ENCODE measurements at regions not wholly inside any gene's neighbourhood (a gene's known extent, or its start where the extent isn't known, plus 50 kb on each side); places are given as distances from the start of the nearest gene placed in this dataset.

DNA sequence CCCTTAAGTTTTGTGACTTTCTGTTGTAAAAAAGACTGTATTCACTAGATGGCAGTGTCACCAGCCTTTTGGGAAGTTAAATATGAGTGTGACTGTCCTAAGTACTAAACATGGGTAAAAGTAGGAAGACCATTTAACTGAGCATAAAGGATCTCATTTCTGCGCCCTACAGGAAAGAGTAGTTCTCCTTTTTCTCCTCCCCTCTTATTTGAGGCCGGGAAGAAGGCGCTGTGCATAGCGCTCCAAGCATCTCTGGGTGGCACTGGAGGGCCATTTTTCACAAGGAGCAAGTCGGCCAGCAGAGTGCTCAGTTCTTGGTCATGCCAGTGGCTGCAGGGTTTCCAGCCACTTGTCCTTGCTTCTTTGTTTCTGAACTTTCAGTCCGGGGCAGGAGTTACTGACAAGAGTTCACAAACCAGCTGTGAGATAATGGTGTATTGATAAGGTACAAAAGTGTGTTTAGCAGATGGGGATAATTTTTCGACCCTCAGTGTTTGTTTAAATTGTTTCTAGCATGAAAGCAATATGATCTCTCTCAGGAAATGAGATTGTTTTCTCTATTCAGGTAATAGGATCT, 227.6 kb upstream of the DMRT1 start (continued):
- TF ChIP-seq, protein P1, sequence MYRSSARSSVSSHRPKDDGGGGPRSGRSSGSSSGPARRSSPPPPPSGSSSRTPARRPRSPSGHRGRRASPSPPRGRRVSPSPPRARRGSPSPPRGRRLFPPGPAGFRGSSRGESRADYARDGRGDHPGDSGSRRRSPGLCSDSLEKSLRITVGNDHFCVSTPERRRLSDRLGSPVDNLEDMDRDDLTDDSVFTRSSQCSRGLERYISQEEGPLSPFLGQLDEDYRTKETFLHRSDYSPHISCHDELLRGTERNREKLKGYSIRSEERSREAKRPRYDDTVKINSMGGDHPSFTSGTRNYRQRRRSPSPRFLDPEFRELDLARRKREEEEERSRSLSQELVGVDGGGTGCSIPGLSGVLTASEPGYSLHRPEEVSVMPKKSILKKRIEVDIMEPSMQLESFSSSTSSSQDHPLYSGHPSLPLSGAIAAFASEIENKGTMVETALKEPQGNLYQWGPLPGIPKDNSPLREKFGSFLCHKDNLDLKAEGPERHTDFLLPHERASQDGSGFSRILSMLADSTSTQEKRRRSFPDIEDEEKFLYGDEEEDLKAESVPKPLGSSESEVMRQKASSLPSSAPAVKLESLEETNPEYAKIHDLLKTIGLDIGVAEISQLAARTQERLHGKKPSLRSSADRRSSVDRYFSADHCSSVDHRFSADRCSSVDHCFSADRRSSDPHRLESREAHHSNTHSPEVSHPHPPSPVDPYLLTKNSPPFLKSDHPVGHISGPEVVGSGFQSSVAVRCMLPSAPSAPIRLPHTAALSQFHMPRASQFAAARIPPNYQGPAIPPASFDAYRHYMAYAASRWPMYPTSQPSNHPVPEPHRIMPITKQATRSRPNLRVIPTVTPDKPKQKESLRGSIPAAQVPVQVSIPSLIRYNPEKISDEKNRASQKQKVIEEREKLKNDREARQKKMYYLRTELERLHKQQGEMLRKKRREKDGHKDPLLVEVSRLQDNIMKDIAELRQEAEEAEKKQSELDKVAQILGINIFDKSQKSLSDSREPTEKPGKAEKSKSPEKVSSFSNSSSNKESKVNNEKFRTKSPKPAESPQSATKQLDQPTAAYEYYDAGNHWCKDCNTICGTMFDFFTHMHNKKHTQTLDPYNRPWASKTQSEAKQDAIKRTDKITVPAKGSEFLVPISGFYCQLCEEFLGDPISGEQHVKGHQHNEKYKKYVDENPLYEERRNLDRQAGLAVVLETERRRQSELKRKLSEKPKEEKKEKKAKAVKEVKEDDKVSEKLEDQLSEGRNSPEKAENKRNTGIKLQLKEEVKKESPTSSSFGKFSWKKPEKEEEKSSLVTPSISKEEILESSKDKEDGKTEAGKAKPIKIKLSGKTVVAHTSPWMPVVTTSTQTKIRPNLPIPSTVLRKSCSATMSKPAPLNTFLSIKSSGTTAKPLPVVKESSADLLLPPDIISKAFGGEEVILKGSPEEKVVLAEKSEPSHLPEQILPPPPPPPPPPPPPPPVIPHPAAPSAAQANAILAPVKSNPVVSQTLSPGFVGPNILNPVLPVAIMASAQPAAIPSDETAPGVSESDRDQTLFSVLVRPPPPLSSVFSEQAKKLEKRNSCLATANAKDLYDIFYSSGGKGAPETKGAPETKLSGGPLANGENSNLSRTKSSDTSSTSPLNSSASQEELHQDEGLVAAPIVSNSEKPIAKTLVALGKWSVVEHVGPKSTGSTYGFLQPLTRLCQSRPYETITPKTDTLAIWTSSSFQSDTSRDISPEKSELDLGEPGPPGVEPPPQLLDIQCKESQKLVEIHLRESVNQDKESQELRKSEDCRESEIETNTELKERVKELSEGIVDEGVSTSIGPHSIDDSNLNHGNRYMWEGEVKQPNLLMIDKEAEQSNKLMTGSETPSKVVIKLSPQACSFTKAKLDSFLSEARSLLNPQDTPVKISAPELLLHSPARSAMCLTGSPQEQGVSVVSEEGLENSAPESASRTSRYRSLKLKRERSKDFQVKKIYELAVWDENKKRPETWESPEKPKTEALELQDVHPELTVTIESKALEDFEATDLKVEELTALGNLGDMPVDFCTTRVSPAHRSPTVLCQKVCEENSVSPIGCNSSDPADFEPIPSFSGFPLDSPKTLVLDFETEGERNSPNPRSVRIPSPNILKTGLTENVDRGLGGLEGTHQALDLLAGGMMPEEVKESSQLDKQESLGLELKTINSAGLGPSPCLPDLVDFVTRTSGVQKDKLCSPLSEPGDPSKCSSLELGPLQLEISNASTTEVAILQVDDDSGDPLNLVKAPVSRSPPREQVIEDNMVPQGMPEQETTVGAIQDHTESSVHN (CRISPR knock-in tag; IDR thresholded peaks at IDR 0.05) = no peak
- TF ChIP-seq RARG (CRISPR knock-in tag; IDR thresholded peaks at IDR 0.05; ENCODE audit: low read depth) (no peak), TSC22D2 (CRISPR knock-in tag; IDR thresholded peaks at IDR 0.05; ENCODE audit: borderline replicate concordance) (0 out of 2 replicates have a peak, but pooled peaks have one; percentile 53), ATF6 (CRISPR knock-in tag; conservative IDR thresholded peaks at IDR 0.05) (peak; percentile 90), GATAD2A (CRISPR knock-in tag; IDR thresholded peaks at IDR 0.05) (peak; percentile 82), ZNF644 (CRISPR knock-in tag; IDR thresholded peaks at IDR 0.05; ENCODE audit: low read depth) (peak; percentile 55; the same call in 1 of the 2 replicates), ZNF570 (CRISPR knock-in tag; IDR thresholded peaks at IDR 0.05; ENCODE audit: borderline replicate concordance) (no peak), DBP (CRISPR knock-in tag; IDR thresholded peaks at IDR 0.05; ENCODE audit: not compliant biosample characterization) (peak; percentile 57), FOXP4 (CRISPR knock-in tag; IDR thresholded peaks at IDR 0.05) (peak; percentile 65; the same call in 1 of the 2 replicates), HMG20A (CRISPR knock-in tag; IDR thresholded peaks at IDR 0.05; ENCODE audit: borderline replicate concordance) (peak; percentile 58; the same call in 1 of the 2 replicates), ZMYM3 (CRISPR knock-in tag; IDR thresholded peaks at IDR 0.05) (no peak), ZNF704 (CRISPR knock-in tag; IDR thresholded peaks at IDR 0.05; ENCODE audit: borderline replicate concordance) (0 out of 2 replicates have a peak, but pooled peaks have one; percentile 43)
- TF ChIP-seq, protein P2, sequence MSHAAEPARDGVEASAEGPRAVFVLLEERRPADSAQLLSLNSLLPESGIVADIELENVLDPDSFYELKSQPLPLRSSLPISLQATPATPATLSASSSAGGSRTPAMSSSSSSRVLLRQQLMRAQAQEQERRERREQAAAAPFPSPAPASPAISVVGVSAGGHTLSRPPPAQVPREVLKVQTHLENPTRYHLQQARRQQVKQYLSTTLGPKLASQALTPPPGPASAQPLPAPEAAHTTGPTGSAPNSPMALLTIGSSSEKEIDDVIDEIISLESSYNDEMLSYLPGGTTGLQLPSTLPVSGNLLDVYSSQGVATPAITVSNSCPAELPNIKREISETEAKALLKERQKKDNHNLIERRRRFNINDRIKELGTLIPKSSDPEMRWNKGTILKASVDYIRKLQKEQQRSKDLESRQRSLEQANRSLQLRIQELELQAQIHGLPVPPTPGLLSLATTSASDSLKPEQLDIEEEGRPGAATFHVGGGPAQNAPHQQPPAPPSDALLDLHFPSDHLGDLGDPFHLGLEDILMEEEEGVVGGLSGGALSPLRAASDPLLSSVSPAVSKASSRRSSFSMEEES (CRISPR knock-in tag; IDR thresholded peaks at IDR 0.05) = peak; percentile 46; the same call in 1 of the 2 replicates

All from HepG2 (cell line).